ENCODE measurements at regions not wholly inside any gene's neighbourhood (a gene's known extent, or its start where the extent isn't known, plus 50 kb on each side); places are given as distances from the start of the nearest gene placed in this dataset.

- H3K4me1 ChIP-seq = no peaks in the 10 kb centered on the region
- H3K27me3 ChIP-seq = no peaks in the 10 kb centered on the region
- no peaks in the 10 kb centered on the region for H3K9me3 ChIP-seq
- no peak overlapping the region for H3K27ac ChIP-seq
- 9% methylated on average over 2 of the region's 2 CpGs for WGBS (ENCODE audit: insufficient coverage, low coverage, low lambda C conversion rate, missing lambda C conversion rate)
- no peak overlapping the region for H3K4me3 ChIP-seq
- no peaks in the 10 kb centered on the region for H3K36me3 ChIP-seq
- TF ChIP-seq POLR2A (IDR thresholded peaks at IDR 0.05) = no peak
- no peak for TF ChIP-seq CTCF (IDR thresholded peaks at IDR 0.05)
- intact Hi-C loops (cut with DNase I) = no loop called here
- ATAC-seq = no peak
- DNase-seq = no peak
Measured at GRCh38 chr2:226256237-226256636, 543.4 kb downstream of the IRS1 start.

- Histone ChIP-seq H3K27ac (no peak overlapping the region), H3K27me3 (no peaks in the 10 kb centered on the region), H3K4me1 (no peaks in the 10 kb centered on the region), H3K36me3 (no peaks in the 10 kb centered on the region), H3K9me3 (no peaks in the 10 kb centered on the region), H3K4me3 (no peak overlapping the region)
- ATAC-seq (no peak), DNase-seq (no peak)
- 17% methylated on average over 2 of the region's 2 CpGs for WGBS (ENCODE audit: insufficient coverage, low coverage, low lambda C conversion rate, missing lambda C conversion rate)
- intact Hi-C loops (cut with DNase I) = no loop called here
- TF ChIP-seq POLR2A (IDR thresholded peaks at IDR 0.05) (no peak), CTCF (IDR thresholded peaks at IDR 0.05) (no peak)
Measured at GRCh38 chr2:226251661-226252060, 548.0 kb downstream of the IRS1 start.

GRCh38 chr2:226247289-226248275, 552.0 kb downstream of the IRS1 start:
- Histone ChIP-seq H3K4me1 (no peaks in the 10 kb centered on the region), H3K4me3 (no peak overlapping the region), H3K9me3 (no peaks in the 10 kb centered on the region), H3K27me3 (no peaks in the 10 kb centered on the region), H3K27ac (no peak overlapping the region), H3K36me3 (no peaks in the 10 kb centered on the region)
- TF ChIP-seq POLR2A (IDR thresholded peaks at IDR 0.05) = no peak
- TF ChIP-seq CTCF (IDR thresholded peaks at IDR 0.05) = no peak
- no peak for ATAC-seq
- intact Hi-C loops (cut with DNase I) = no loop called here
- 57% methylated on average over 3 of the region's 3 CpGs for WGBS (ENCODE audit: insufficient coverage, low coverage, low lambda C conversion rate, missing lambda C conversion rate)
- DNase-seq = no peak

- no peak for DNase-seq
- no peaks in the 10 kb centered on the region for H3K27me3 ChIP-seq
- no peaks in the 10 kb centered on the region for H3K4me1 ChIP-seq
- H3K9me3 ChIP-seq = no peaks in the 10 kb centered on the region
- H3K27ac ChIP-seq = no peak overlapping the region
- no peak for ATAC-seq
- 88% methylated on average over 2 of the region's 2 CpGs for WGBS (ENCODE audit: insufficient coverage, low coverage, low lambda C conversion rate, missing lambda C conversion rate)
- no peaks in the 10 kb centered on the region for H3K36me3 ChIP-seq
- H3K4me3 ChIP-seq = no peak overlapping the region
- TF ChIP-seq CTCF (IDR thresholded peaks at IDR 0.05) (no peak), POLR2A (IDR thresholded peaks at IDR 0.05) (no peak)
- intact Hi-C loops (cut with DNase I) = no loop called here
Measured at GRCh38 chr2:226234187-226234586, 565.4 kb downstream of the IRS1 start.
